NCI-H1436 treated with DMSO at 0.1 percent for 48 hours (cell line): ENCODE measurements at regions not wholly inside any gene's neighbourhood (a gene's known extent, or its start where the extent isn't known, plus 50 kb on each side); places are given as distances from the start of the nearest gene placed in this dataset.
A peak's percentile ranks its signal among the peaks of the same experiment; 100 is the strongest.
"Not testable (repeated sequence)": the region's sequence is repeated elsewhere in the genome, so short reads cannot be mapped to it uniquely, and the experiment has no call there.

Experiments used
- DNase-seq: peaks from one replicate; lab custom pipeline; 2025; lab: John Stamatoyannopoulos, UW

- DNase-seq = no peak
These were observed 143.5 kb upstream of the GK2 start for GRCh38 chr4:79551555-79551954.

- DNase-seq = no peak
These were observed 139.8 kb upstream of the GK2 start for GRCh38 chr4:79547851-79548250.

GRCh38 chr4:79545292-79545691 lies 137.3 kb upstream of the GK2 start:
- DNase-seq = not testable (repeated sequence)

GRCh38 chr4:79540143-79540542 lies 132.1 kb upstream of the GK2 start:
- DNase-seq = no peak

GRCh38 chr4:79535516-79535915 lies 127.5 kb upstream of the GK2 start:
- DNase-seq = no peak

- no peak for DNase-seq
These were observed 120.2 kb upstream of the GK2 start for GRCh38 chr4:79528241-79528706.

- DNase-seq = no peak
These were observed 118.9 kb upstream of the GK2 start for GRCh38 chr4:79526641-79527565.

- no peak for DNase-seq
These were observed 108.1 kb upstream of the GK2 start for GRCh38 chr4:79516114-79516513.

- no peak for DNase-seq
These were observed 106.7 kb upstream of the GK2 start for GRCh38 chr4:79514621-79515329.

- DNase-seq = no peak
These were observed 105.5 kb upstream of the GK2 start for GRCh38 chr4:79513576-79513975.

- no peak for DNase-seq
These were observed 104.3 kb upstream of the GK2 start for GRCh38 chr4:79512363-79512762.

GRCh38 chr4:79502081-79502480 lies 94.1 kb upstream of the GK2 start:
- DNase-seq = no peak

GRCh38 chr4:79498282-79498681 lies 90.3 kb upstream of the GK2 start:
- no peak for DNase-seq

GRCh38 chr4:79497001-79497400 lies 89.0 kb upstream of the GK2 start:
- DNase-seq = no peak

- DNase-seq = peak; percentile 37
These were observed 87.4 kb upstream of the GK2 start for GRCh38 chr4:79495447-79495846.

GRCh38 chr4:79492148-79492547 lies 84.1 kb upstream of the GK2 start:
- DNase-seq = no peak

GRCh38 chr4:79489506-79489905 lies 81.5 kb upstream of the GK2 start:
- no peak for DNase-seq

- no peak for DNase-seq
These were observed 68.2 kb upstream of the GK2 start for GRCh38 chr4:79476196-79476595.

- no peak for DNase-seq
These were observed 65.4 kb upstream of the GK2 start for GRCh38 chr4:79473439-79473724.

- peak; percentile 1 for DNase-seq
These were observed 64.8 kb upstream of the GK2 start for GRCh38 chr4:79472693-79473438.

- no peak for DNase-seq
These were observed 64.0 kb upstream of the GK2 start for GRCh38 chr4:79472036-79472435.

GRCh38 chr4:79471309-79471708 lies 63.3 kb upstream of the GK2 start:
- DNase-seq = no peak
